Body of pancreas (tissue), 4 donors: ENCODE measurements at regions not wholly inside any gene's neighbourhood (a gene's known extent, or its start where the extent isn't known, plus 50 kb on each side); places are given as distances from the start of the nearest gene placed in this dataset.
"Not testable (repeated sequence)": the region's sequence is repeated elsewhere in the genome, so short reads cannot be mapped to it uniquely, and the experiment has no call there.

ENCODE experiments used
- ATAC-seq: fragments of 150-250 bp; one replicate; pipeline ENCODE4 v1.9.1; 2016
- DNase-seq, 4 donors: peaks; one replicate each; pipeline ENCODE4 v3.0.0-alpha.2; 2019
- H3K27ac ChIP-seq, 4 donors: fragments of 200-600 bp; sonication (generic); 1 replicate in 3 of 4; 2 replicates in 1 of 4; pipeline versions ENCODE4 v1.5.1 to v1.6.1; 2016 to 2019; ENCODE audit warnings: mild to moderate bottlenecking in 1 of 4, mixed read lengths in 1 of 4, moderate library complexity in 1 of 4
- H3K27me3 ChIP-seq, 2 donors: fragments of 200-600 bp; sonication (generic); one replicate each; pipeline ENCODE4 v1.6.0; 2016; ENCODE audit warnings: mild to moderate bottlenecking in 1 of 2
- H3K36me3 ChIP-seq, 2 donors: fragments of 200-600 bp; sonication (generic); replicated peaks in 1 of 2; 2 replicates each; pipeline ENCODE4 v1.5.1; 2016; ENCODE audit warnings: low read depth in 2 of 2; ENCODE audit not compliant: insufficient read depth in 1 of 2
- H3K4me1 ChIP-seq: fragments of 200-600 bp; sonication (generic); one replicate; pipeline ENCODE4 v1.6.0; 2016
- H3K4me3 ChIP-seq, 2 donors: fragments of 200-600 bp; sonication (generic); 1 replicate in 1 of 2; 2 replicates in 1 of 2; pipeline ENCODE4 v1.5.1; 2016 to 2019
- H3K9me3 ChIP-seq, 3 donors: fragments of 200-600 bp; sonication (generic); 1 replicate in 2 of 3; 2 replicates in 1 of 3; pipeline ENCODE4 v1.5.1; 2016
- CTCF ChIP-seq, 7 experiments: fragments of 450-650 bp in 4 of 7; fragments of 200-600 bp in 3 of 7; sonication (generic) in 3 of 7; IDR thresholded peaks; one replicate each; pipeline ENCODE4 v1.5.1; 2016 to 2019; ENCODE audit warnings: antibody characterized with exemption in 7 of 7
- POLR2A ChIP-seq, 3 donors: fragments of 450-650 bp; IDR thresholded peaks; one replicate each; pipeline ENCODE4 v1.6.1; 2016; ENCODE audit warnings: antibody characterized with exemption in 3 of 3, mild to moderate bottlenecking in 2 of 3
- WGBS, 2 donors: methylation state at CpG; one replicate each; pipeline ENCODE4 v1.1.5; 2017; 5-methylcytosine and 5-hydroxymethylcytosine counted together
- intact Hi-C: fragments of 100-400 bp; cut with DNase I; formaldehyde crosslinking; loops from one replicate; pipeline ENCODE4 v1.15.1; 2023

GRCh38 chr13:37173214-37173613 lies 67.8 kb upstream of the CSNK1A1L start:
- TF ChIP-seq CTCF (IDR thresholded peaks at IDR 0.05) (no peak), POLR2A (IDR thresholded peaks at IDR 0.05) (no peak)
- no peak overlapping the region for H3K4me3 ChIP-seq
- no peaks in the 10 kb centered on the region for H3K27me3 ChIP-seq
- H3K9me3 ChIP-seq: no peaks in the 10 kb centered on the region
- no peaks in the 10 kb centered on the region for H3K4me1 ChIP-seq
- intact Hi-C loops: no loop called here
- ATAC-seq (no peak), DNase-seq (no peak)
- 39 to 41% methylated on average over 3 of the region's 3 CpGs for WGBS, 2 donors
- no peaks in the 10 kb centered on the region for H3K36me3 ChIP-seq
- H3K27ac ChIP-seq: no peak overlapping the region

- H3K27me3 ChIP-seq, H3K4me3 ChIP-seq, DNase-seq, H3K36me3 ChIP-seq, H3K27ac ChIP-seq, H3K9me3 ChIP-seq, intact Hi-C loops, H3K4me1 ChIP-seq, ATAC-seq: not testable (repeated sequence)
- 69 to 70% methylated on average over 11 of the region's 11 CpGs for WGBS, 2 donors
Observed at GRCh38 chr13:37172226-37172625, 66.8 kb upstream of the CSNK1A1L start.

- H3K4me1 ChIP-seq: no peaks in the 10 kb centered on the region
- intact Hi-C loops: no loop called here
- H3K4me3 ChIP-seq: no peak overlapping the region
- no peak overlapping the region for H3K27ac ChIP-seq
- TF ChIP-seq POLR2A (IDR thresholded peaks at IDR 0.05) (no peak), CTCF (IDR thresholded peaks at IDR 0.05) (no peak)
- no peaks in the 10 kb centered on the region for H3K36me3 ChIP-seq
- no peaks in the 10 kb centered on the region for H3K27me3 ChIP-seq
- H3K9me3 ChIP-seq: no peaks in the 10 kb centered on the region
- DNase-seq: no peak
- ATAC-seq: no peak
Observed at GRCh38 chr13:37168926-37169325, 63.5 kb upstream of the CSNK1A1L start.

- no peaks in the 10 kb centered on the region for H3K36me3 ChIP-seq
- no peaks in the 10 kb centered on the region for H3K9me3 ChIP-seq
- 54 to 69% methylated on average over 3 of the region's 3 CpGs for WGBS, 2 donors
- TF ChIP-seq POLR2A (IDR thresholded peaks at IDR 0.05): no peak
- TF ChIP-seq CTCF (IDR thresholded peaks at IDR 0.05): no peak
- ATAC-seq: no peak
- no peak for DNase-seq
- H3K27ac ChIP-seq: no peak overlapping the region
- no peak overlapping the region for H3K4me3 ChIP-seq
- no peaks in the 10 kb centered on the region for H3K27me3 ChIP-seq
- intact Hi-C loops: no loop called here
- H3K4me1 ChIP-seq: no peaks in the 10 kb centered on the region
Observed at GRCh38 chr13:37168151-37168550, 62.7 kb upstream of the CSNK1A1L start.

GRCh38 chr13:37164635-37165034 lies 59.2 kb upstream of the CSNK1A1L start:
- intact Hi-C loops: no loop called here
- Histone ChIP-seq H3K9me3 (no peaks in the 10 kb centered on the region), H3K36me3 (no peaks in the 10 kb centered on the region), H3K4me1 (no peaks in the 10 kb centered on the region), H3K27me3 (no peaks in the 10 kb centered on the region), H3K27ac (no peak overlapping the region), H3K4me3 (no peak overlapping the region)
- WGBS, 2 donors: 49 to 69% methylated on average over 2 of the region's 2 CpGs
- ATAC-seq: no peak
- no peak for TF ChIP-seq CTCF (IDR thresholded peaks at IDR 0.05)
- no peak for TF ChIP-seq POLR2A (IDR thresholded peaks at IDR 0.05)
- DNase-seq: no peak
